ENCODE measurements at regions not wholly inside any gene's neighbourhood (a gene's known extent, or its start where the extent isn't known, plus 50 kb on each side); places are given as distances from the start of the nearest gene placed in this dataset.
A peak's percentile ranks its signal among the peaks of the same experiment; 100 is the strongest.

DNA sequence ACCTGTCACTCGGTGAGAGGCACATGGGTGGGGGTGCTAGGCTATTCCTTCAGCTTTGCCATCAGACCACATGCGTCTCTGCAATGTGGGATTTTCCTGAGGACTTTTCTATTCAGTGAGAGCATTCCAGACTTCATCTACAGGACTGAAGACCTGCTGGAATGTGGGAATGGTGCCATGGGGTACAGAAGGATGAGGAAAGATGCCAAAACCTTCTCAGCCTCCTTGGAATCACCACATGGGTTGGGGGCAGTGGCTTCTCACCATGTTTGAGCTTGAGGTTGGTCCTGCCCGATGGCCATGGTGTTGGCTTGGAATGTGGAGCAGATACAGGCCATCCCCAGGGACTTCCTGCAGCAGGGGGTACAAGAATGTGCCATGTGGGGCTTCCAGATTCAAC is 80.9 kb upstream of the KLF13 start:
- peak; percentile 13 for DNase-seq

DNA sequence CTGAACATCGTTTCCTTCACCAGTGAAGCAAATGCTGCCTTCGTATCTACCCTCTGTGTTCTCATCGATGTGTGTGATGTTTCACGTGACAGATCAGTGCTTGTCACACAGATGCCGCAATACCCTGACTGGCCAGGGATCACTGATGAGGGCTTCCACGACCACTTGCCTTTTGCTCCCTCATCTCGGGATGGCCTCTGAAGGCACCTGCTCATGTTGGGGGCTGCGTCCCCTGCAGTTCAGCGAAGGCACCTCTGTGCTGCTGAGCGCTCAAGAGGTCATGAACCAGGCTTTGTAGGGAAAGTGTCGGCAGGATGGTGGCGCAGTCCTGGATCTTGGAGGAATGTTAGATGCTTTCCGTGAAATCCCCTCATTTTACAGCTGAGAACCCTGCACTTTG is 79.2 kb upstream of the KLF13 start:
- DNase-seq = no peak

DNA sequence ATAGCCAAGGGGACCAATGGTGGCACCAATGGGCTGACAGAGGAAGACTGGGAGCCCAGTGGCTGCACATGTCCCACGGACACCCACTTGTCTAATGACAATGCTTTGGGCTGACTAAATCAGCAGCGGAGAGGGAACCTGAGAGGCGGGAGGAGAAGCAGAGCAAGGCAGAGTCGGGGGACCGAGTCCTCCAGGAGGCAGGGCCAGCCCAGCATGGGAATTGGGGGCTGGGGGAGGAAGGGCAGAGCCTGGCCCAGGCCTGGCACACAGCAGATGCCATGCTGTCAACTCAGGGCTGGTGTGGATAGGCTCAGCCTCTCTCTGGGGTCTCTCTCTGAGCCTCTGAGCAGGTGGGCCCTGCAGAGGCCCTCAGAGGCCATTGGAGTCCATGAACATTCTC is 78.4 kb upstream of the KLF13 start:
- no peak for DNase-seq

DNA sequence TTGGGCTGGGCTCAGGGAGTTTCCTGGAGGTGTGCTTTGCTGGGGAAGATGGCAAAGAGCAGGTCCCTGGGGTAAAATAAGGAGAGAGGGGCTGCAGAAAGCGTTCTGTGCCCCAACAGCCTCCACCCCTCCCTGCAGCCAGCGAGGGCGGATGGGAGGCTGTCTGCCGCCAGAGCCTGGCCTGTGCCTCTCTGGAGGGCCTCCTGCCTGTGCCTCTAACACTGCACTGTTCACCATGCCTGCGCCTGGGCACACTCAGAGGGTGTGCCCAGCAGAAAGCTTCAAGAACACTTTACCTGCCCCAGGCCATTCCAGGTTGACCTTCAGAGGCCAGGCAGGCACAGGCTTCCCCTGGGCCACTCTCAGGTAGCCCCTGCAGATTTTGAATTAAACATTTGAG is 77.7 kb upstream of the KLF13 start:
- DNase-seq = no peak

DNA sequence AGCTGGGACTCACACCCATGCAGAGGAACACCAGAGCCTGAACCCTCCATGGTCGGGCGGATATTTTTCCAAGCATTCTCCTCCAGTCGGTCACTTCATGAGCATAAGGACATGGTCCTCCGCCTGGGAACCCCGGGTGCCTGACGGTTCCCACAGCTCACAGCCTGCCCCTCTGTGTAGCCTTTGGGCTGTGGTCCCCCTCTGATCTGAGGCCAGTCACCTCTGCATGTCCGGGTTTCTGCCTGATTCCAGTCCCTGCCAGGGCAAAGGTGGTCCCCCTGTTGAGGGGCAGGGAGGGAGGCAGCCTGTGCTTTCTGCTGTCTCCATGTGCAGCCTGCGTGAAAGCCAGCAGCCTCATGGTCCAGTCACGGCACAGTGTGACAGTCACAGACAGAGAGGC is 76.6 kb upstream of the KLF13 start:
- no peak for DNase-seq

DNA sequence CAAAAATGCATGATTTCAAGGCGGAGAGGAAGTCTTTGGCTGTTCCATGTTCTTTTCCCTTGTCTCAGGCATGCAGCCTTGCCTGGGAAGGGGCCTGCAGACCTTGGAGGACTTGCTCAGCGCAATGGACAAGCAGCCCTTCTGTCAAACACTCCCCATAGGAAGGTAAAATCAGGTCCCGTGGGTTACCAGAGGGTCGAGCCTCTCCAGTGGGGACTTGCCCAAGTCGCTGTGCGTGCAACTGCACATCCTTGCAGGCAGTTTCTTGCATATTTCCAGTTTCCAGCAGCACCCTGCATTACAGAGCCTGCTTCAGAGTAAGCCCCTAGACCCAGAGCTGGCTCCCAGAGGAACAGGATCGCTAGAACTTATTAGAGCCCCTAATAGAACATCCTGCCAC is 75.5 kb upstream of the KLF13 start:
- DNase-seq = no peak

DNA sequence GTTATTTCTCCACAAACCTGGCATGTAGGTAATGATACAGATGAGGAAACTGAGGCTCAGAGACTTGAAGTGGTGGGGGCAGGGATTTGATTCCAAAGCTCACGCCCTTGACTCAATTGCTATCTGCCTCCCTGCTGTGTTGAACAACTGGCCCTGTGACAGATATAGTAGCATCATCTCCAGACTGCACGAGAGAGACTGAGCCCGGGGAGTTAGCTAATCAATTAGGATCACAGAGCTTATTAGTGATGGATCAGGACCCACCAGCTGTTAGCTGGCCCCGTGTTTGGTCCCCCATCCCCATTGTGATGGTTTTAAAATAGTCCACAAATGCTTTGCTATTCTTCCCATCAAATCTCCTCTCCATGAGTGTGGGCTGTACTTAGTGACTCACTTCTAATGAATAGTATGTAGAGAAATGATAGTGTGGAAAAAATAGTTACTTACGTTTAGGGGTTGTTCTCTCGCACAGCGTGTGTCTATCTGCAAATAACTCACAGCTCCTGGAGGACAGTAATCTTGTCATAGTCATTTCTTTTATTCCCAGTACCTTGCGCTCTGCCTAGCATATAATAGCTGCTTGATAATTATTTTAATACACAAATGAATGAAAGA is 74.4 kb upstream of the KLF13 start:
- DNase-seq = no peak

DNA sequence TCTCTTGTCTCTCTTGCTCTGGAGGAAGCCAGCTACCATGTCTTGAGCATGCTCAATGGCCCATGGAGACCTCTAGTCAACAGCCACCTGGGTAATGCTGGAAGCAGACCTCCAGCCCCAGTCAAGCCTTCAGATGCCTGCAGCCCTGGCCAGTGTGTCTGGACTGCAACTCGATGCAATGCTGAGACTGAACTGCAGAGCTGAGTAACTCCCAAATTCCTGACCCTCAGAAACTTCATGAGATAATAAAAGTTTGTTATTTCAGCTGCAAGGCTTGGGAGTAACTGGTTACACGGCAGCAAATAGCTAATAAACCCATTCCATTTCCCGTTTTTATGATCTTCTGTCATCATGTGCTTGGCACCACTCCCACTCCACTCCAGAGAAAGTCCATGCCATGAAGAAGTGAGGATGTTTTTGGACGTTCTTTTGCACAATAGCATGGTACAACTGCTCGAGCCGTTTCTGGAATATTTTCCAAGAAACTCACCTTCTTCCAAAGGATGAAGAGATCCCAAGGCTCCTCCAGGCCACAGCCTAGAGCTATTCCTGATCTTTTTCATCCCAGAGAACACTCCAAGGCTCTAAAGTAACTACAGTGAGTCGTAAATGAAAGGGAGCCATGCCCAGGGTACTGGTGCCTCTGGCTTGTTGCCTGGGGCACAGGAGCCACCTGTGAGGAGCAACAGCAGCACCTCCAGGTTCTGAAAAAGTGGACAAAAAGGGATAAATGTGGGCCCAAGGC is 72.0 kb upstream of the KLF13 start:
- DNase-seq = peak; percentile 25

DNA sequence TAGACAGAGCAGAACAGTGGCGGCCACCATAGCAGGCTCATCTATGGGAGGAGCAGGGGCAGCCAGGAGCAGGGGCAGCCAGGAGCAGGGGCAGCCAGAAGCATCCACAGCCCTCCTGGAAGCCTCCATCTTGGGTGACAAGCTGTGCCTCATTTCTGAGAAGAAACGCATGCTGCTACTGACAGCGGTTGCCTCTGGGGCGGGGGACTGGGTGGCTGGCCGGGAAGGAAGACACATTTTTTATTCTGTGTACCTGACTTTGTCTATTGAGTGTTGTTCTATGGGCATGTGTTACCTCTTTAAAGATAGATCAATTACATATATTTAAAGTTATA is 71.5 kb upstream of the KLF13 start:
- DNase-seq = no peak

DNA sequence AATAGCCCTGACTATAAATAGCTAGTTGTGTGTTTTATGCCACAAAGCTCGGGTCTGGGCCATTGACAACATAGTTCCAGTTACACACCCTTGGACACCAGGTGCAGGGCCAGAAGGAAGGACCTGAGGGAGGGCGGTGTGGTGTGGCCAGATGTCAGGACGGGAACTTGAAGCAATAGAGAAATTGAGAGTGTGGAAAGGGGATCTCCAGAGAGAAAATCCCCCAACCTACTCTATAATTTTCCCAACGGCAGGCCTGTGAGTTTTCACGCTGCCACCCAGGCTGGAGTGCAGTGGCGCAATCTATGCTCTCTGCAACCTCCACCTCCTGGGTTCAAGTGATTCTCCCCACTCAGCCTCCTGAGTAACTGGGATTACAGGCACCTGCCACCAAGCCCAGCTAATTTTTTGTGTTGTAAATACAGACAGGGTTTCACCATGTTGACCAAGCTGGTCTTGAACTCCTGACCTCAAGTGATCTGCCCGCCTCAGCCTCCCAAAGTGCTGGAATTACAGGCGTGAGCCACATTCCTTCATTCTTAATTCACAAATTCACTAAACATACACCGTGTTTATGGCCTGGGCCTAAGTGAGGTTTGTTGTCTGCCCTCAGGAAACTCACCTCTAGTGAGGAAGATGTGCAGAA is 70.8 kb upstream of the KLF13 start:
- DNase-seq = no peak

DNA sequence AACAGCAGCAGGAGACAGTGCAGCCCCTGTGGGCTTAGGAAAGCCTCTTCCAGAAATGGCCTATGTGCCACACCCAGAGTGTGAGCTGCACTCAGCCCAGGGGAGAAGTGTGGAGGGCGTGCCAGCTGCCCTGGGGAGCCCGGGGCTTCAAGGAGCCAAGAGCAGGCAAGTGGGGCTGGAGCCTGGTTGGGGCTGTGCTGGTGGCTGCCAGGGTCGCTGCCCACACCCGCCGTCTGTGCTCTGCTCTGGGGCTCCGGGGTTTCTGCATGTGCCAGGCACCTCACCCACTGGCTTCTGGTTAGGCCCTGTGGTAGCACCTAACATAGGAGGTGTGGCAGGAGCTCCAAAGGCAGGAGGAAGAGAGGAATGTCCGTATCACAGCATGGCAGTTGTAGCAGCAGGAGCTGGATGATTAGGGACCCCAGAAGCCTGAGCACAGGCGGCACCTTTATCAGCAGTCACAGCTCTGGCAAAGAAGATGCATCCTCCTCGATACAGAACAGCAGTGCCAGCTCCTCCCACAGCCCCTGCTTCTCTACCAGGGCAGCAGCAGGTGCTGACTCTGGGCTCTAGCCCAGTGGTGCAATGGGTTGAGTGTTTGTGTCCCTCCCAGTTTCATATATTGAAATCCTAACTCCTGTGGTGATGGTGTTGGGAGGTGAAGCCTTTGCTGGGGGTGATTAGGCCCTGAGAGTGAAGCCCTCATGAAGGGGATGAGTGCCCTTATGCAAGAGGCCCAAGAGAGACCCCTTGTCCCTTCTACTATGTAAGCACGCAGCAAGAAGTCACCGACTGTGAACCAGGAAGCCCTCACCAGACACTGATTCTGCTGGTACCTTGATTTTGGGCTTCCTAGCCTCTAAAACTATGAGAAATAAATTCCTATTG is 70.0 kb upstream of the KLF13 start:
- no peak for DNase-seq

DNA sequence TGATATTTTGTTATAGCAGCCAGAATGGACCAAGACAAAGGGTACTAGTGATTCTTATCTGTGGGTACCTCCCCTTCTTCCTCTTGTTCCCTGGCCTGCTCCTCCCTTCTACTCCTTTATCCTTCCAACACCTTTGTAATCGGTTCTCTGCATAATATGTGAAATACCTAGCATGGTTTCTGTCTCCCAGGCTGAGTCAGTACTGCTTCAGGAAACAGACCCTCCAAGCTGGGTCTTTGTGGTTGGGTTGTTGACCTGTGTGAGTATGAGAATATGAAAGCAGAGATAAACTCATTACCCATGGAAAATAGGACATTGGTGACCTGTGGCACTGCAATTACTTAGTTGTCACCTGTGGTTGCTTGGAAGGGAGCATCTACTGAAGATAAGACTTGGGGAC is 69.3 kb upstream of the KLF13 start:
- DNase-seq = no peak

DNA sequence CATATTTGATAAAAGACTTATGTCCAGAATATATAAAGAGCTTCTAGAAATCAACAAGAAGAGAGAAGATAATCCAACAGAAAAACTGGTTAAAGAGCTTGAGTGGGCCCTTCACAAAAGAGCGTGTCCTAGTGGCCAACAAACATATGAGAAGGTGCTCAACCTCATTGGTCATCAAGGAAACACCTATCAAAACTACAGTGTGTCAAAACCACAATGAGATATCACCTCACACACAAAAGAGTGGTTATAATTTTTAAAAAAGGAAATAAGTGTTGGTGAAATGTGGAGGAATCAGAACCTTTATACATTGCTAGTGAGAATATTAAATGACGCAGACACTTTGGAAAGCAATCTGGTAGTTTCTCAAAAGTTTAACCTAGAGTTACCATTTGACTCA is 68.4 kb upstream of the KLF13 start:
- DNase-seq = no peak

DNA sequence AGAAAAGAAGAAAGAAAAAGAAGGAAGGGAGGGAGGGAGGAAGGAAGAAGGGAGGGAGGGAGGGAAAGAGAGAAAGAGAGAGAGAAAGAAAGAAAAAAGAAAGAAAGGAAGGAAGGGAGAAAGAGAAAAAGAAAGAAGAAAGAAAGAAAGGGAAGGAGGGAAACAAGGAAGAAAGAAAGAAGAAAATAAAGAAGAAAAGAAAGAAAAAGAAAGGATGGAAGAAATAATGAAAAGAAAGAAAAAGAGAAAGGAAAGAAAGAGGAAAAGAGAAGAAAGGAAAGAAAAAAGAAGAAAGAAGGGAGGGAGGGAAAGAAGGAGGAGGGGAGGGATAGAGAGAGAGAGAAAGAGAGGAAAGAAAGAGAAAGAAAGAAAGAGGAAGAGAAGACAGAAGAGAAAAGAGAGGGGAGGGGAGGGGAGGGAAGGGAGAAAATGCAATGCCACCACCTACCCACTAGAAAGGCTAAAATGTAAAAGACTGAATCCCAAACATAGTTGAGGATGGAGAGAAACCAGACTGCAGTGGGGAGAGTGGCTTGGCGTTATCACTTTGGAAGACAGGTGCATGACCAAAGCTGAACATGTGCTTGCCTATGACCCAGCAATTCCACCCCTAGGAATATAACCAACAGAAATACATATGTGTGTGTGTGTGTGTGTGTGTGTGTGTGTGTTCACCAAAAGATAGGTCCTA is 66.9 kb upstream of the KLF13 start:
- DNase-seq = no peak

DNA sequence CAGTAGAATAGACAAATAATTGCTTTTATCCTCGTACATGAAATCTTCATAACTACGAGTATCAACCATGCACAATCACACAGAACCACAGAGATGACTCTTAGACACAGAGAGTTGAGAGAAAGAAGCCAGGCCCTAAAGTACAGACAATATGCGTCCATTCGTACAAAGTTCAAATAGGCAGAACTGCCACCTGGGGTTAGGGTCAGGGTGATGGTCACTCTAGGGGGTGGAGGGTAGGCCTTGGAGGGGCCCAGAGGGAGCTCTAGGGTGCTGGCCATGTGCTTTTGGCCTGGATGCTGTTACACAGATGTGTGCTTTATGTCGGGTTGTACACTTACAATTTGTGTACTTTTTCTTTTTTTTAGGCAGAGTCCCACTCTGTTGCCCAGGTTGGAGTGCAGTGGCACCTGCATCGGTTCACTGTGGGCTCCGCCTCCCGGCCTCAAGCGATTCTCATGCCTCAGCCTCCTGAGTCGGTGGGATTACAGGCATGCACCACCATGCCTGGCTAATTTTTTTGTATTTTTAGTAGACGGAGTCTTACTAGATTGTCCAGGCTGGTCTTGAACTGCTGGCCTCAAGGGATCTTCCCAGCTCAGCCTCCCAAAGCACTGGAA is 65.9 kb upstream of the KLF13 start:
- no peak for DNase-seq

DNA sequence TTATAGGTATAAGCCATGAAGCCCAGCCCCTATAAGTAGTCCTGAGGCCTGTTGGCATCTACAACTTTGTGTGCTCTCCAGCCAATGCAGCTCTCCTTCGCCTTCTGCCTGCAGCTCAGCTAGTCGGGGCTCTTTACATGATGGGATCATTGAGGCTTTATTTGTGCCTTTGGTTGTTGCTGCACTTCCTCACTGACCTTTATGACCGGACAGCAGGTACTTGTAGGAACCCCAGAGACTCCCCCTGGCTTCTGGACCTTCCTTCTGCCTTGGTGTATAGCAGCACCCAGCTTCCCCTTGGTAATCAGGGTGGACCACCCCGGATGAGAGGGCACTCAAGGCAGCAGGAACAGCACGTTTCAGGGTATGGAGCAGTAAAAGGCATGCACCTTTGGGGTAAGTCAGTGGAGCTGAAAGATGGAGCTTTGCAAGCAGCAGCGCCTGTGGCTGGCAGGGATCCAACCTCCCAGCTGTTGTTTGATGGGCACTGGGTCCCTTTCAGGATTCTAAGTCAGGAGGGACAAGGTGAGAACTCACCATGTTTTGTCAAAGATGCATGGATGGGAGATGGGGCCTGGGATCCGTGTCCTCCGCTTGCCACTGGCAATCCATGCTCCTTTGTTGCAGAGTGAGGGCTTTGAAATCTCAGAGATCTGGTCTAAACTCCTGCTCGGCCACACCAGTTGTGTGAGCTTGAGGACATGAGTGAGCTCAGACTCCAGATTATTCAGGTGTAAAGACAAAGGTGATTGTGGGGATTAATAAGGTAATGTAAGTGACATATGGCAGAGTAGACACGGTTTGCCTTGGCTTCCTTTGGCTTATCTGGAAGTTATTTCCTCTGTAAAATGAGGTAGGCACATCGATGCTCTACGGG is 65.1 kb upstream of the KLF13 start:
- no peak for DNase-seq

DNA sequence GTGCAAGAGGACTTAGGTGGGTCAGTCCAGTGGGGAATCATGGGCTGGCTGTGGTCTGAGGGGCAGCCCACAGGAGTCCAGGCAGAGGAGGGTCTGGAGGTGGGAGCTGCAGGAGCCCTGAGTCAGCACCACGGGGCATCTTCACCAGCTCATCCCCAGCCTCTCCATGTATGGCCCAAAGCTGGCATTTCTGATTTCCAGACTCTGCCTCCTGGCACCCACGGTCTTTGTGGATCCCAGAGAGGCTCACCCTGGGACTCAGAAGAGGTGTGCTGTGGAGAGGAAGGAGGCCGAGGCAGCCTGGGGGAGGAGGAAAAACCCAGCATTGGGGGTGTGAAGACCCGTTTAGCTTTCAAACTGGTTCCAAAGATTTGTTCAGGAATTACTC is 64.5 kb upstream of the KLF13 start:
- no peak for DNase-seq

DNA sequence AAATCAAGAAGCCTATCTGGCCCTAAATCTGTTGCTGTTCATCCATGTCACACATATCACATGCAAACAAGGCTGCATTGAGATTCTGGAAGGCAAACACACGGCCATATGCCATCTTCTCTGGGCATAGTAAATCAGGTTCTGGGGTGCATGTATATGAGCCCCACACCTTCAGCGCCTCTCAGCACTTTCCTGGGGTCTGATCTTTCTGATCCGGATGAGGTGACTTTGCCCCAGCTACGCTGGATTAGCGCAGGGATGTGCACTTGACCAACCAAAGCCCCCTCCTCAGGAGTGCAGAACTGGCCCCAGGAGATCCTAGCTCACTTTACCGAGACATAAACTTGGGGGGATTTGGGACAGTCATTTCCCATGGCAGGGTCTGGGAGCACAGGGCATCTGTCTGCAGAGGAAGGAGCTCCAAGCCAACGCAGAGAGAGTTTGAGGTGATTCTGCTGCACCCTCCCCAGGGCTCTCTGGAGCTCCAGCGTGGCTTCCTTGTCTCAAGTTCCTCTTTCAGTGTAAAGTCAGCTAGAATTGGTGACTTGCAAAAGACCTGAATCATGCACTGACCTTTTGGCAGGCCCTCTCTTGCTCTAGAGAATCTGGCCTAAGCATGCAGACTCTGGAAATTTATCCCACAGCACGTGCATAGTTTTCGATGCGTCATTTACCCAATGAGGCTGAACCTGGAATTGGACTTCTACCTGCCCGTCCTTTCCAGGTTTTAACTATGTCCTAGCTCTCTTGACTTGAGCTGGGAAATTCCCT is 63.5 kb upstream of the KLF13 start:
- DNase-seq = no peak

DNA sequence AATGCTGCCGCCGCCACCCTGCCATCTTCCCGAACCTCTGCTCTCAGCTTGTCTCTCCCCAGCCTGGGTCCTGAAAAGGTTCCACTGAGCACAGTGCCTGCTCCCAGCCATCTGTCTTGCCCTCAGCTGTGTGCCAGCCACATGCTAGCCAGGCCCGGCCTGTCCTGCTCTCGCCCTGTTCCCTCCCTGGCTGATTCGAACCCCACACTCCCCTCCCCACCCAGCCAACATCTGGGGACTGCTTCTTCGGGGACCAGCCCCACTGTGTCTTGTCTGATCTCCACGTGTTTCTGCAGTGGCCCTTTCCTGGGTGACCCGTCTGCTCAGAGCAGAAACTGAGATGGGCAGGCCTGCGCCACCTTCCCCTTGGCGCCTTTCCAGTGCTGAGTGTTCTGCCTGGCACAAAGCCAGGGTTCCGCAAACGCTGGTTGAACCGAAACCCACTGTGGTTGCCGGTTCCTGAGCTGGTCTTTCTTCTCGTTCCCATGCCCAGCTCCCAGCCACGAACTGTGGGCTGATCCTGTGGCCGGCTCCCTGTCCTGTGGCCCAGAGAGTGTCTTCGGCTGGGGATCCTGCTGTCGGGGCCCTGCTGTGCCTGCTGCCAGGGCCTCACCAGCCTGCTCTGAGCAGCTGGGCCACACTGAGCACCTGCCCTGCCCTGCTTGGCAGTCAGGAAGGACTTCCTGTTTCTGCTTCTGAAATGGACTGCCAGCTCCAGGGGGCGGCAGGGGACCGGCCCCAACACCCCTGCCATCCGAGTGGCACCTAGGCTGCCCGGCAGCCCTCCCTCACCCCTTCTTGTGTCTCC is 62.7 kb upstream of the KLF13 start:
- DNase-seq = no peak
